Type B pancreatic cell (in vitro differentiated cells): ENCODE measurements at regions not wholly inside any gene's neighbourhood (a gene's known extent, or its start where the extent isn't known, plus 50 kb on each side); places are given as distances from the start of the nearest gene placed in this dataset.

ENCODE experiments used
- DNase-seq: peaks from one replicate; pipeline ENCODE4 v3.0.0; 2021; ENCODE audit warnings: mixed read lengths; ENCODE audit not compliant: unreplicated experiment; ENCODE audit errors: extremely low spot score
- H3K27ac Mint-ChIP-seq: 2 replicates; pipeline ENCODE4 v1.8.0; 2021; ENCODE audit warnings: mild to moderate bottlenecking, mixed read lengths
- H3K27me3 Mint-ChIP-seq: 2 replicates; pipeline ENCODE4 v1.8.0; 2021; ENCODE audit warnings: mixed read lengths
- H3K36me3 Mint-ChIP-seq: 2 replicates; pipeline ENCODE4 v1.8.0; 2021; ENCODE audit warnings: mixed read lengths
- H3K4me1 Mint-ChIP-seq: one replicate; pipeline ENCODE4 v1.8.0; 2021; ENCODE audit warnings: mixed read lengths; ENCODE audit not compliant: unreplicated experiment
- H3K4me3 Mint-ChIP-seq: 2 replicates; pipeline ENCODE4 v1.8.0; 2021; ENCODE audit warnings: mild to moderate bottlenecking, mixed read lengths
- H3K9me3 Mint-ChIP-seq: 2 replicates; pipeline ENCODE4 v1.8.0; 2021; ENCODE audit warnings: mixed read lengths
- TF ChIP-seq, protein P1 (sequence below): fragments of 200-600 bp; sonication (generic); conservative IDR thresholded peaks from 2 replicates; pipeline ENCODE4 v1.5.0; 2021; ENCODE audit warnings: antibody characterized with exemption, mild to moderate bottlenecking

DNA sequence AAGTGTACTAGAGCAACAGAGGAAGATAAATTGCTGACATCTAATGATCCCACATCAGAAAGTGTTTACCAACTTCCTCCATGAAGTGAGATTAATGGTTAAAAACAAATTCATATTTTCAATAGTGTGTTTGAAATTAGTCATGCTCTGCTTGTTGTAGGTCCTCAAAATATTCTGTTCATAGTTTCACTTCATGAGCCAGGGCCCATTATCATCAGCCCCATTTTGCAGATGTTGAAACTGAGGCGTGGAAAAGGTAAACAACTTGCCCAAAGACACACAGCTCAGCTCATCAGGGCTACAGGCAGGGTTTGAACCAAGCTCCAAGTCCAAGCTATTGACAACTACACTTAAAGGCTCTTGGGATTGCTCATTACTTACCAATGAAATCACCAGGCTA, 103.5 kb upstream of the PPARGC1A start:
- Mint-ChIP-seq H3K36me3 (no peaks in the 10 kb centered on the region), H3K4me3 (no peak overlapping the region), H3K4me1 (peaks cover 10% of the 10 kb centered on the region), H3K27me3 (peaks cover 22% of the 10 kb centered on the region), H3K27ac (no peak overlapping the region), H3K9me3 (no peaks in the 10 kb centered on the region)
- DNase-seq, result no peak
- TF ChIP-seq, protein P1, sequence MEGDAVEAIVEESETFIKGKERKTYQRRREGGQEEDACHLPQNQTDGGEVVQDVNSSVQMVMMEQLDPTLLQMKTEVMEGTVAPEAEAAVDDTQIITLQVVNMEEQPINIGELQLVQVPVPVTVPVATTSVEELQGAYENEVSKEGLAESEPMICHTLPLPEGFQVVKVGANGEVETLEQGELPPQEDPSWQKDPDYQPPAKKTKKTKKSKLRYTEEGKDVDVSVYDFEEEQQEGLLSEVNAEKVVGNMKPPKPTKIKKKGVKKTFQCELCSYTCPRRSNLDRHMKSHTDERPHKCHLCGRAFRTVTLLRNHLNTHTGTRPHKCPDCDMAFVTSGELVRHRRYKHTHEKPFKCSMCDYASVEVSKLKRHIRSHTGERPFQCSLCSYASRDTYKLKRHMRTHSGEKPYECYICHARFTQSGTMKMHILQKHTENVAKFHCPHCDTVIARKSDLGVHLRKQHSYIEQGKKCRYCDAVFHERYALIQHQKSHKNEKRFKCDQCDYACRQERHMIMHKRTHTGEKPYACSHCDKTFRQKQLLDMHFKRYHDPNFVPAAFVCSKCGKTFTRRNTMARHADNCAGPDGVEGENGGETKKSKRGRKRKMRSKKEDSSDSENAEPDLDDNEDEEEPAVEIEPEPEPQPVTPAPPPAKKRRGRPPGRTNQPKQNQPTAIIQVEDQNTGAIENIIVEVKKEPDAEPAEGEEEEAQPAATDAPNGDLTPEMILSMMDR, result no peak

DNA sequence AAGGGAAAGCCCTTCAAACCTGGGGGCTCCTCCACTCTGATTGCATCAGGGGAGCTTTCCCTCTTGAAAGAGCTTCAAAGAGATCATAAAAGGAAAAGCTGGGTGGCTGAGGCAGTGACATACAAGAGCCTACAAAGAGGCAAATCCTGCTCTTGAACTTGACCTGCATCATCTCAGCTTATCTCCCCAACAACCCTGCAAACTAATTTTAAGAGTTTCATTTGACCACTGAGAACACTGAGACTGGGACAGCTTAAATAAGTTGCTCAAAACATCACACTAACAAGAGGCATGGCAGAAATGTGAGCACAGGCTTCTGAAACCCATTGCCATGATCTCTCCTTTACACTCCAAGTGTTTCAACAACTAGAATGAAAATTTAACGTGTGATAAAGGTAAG, 101.6 kb upstream of the PPARGC1A start:
- DNase-seq, result no peak
- no peaks in the 10 kb centered on the region for H3K36me3 Mint-ChIP-seq
- peaks cover 10% of the 10 kb centered on the region for H3K4me1 Mint-ChIP-seq
- H3K27ac Mint-ChIP-seq, result no peak overlapping the region
- no peak overlapping the region for H3K4me3 Mint-ChIP-seq
- TF ChIP-seq, protein P1, result no peak
- H3K27me3 Mint-ChIP-seq, result peaks cover 25% of the 10 kb centered on the region
- no peaks in the 10 kb centered on the region for H3K9me3 Mint-ChIP-seq

DNA sequence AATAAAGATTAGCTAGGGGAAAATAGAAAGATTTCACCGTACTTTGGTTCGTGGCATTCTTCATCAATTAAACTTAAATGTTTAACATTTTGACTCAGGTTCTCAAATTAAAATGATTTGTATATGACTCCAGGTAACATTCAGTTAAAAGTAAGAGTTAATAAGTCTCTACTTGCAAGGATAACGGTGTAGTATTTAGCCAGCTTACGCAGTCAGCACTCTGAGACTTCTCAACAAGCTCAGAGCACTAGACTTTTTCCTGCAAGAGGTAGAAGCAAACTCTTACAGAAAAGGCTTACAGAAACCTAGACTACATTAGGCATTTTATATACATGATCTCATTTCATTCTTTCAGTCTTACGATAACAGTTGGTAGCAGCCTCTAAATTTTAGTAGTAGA, 96.4 kb upstream of the PPARGC1A start:
- TF ChIP-seq, protein P1, result no peak
- Mint-ChIP-seq H3K4me1 (peaks cover 9% of the 10 kb centered on the region), H3K4me3 (no peak overlapping the region), H3K27ac (no peak overlapping the region), H3K9me3 (no peaks in the 10 kb centered on the region), H3K36me3 (no peaks in the 10 kb centered on the region), H3K27me3 (peaks cover 9% of the 10 kb centered on the region)
- DNase-seq, result no peak

DNA sequence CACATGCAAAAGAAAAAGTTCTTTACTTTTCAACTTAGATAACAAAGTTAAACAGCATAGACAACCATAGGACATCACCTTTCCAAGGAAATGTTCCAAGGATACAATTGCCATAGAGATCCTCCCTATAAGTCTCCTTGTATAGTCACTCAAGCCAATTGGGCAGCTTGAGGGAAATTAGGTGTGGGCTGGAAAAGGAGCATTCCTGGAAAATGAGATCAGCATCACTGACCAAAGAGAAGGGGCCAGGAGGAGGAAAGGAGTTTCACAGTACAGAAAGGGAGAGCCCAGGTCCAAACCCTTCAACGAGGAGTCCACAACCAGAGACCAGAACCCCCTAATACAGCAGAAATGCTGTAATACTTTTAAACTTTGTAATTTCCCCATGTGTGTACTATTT, 91.5 kb upstream of the PPARGC1A start:
- H3K27ac Mint-ChIP-seq, result no peak overlapping the region
- H3K4me1 Mint-ChIP-seq, result peaks cover 4% of the 10 kb centered on the region
- TF ChIP-seq, protein P1, result no peak
- H3K36me3 Mint-ChIP-seq, result no peaks in the 10 kb centered on the region
- DNase-seq, result no peak
- H3K4me3 Mint-ChIP-seq, result no peak overlapping the region
- peaks cover 9% of the 10 kb centered on the region for H3K27me3 Mint-ChIP-seq
- H3K9me3 Mint-ChIP-seq, result no peaks in the 10 kb centered on the region

DNA sequence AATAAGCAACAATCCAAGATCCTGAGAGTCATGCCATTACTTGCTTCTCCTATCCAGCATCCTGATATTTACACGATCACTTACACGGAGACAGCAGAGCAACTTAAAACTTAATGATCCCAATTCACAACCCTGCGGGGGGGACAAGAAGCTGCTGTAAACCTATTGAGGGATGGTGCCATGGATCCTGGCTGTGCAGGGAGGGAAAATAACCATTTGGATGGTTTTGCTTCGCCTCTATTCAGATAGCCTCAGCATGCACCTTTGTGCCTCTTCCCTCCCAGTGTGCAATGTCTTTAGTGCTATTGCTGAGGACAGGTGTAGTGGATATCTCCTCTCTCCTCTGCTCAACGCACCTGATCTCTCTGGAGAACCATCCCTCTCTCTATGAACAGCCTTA, 89.7 kb upstream of the PPARGC1A start:
- no peak for DNase-seq
- Mint-ChIP-seq H3K27ac (no peak overlapping the region), H3K9me3 (no peaks in the 10 kb centered on the region), H3K36me3 (no peaks in the 10 kb centered on the region), H3K4me1 (peaks cover 4% of the 10 kb centered on the region), H3K4me3 (no peak overlapping the region), H3K27me3 (peaks cover 12% of the 10 kb centered on the region)
- TF ChIP-seq, protein P1, result no peak

DNA sequence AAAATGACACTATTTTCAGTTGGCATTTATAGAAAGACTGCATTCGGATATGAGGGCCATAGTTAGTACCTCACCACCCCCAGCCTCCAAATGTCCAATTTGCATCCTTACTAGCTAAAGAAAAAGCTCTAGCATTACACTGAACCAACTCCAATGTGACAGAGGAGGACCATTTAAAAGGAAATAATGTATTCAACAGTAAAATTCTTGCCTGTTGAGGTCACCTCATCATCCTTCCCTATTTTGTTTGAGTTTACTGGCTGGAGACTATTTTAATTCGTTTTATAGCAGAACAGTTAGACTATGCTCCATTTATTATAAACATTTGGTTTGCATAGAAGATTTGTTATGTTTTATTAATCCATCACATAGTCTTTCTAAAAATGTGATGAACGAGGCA, 88.2 kb upstream of the PPARGC1A start:
- TF ChIP-seq, protein P1, result no peak
- Mint-ChIP-seq H3K9me3 (no peaks in the 10 kb centered on the region), H3K4me3 (no peak overlapping the region), H3K27ac (no peak overlapping the region), H3K27me3 (peaks cover 12% of the 10 kb centered on the region), H3K36me3 (no peaks in the 10 kb centered on the region), H3K4me1 (peaks cover 4% of the 10 kb centered on the region)
- DNase-seq, result no peak
